ENCODE measurements at regions not wholly inside any gene's neighbourhood (a gene's known extent, or its start where the extent isn't known, plus 50 kb on each side); places are given as distances from the start of the nearest gene placed in this dataset.

DNA sequence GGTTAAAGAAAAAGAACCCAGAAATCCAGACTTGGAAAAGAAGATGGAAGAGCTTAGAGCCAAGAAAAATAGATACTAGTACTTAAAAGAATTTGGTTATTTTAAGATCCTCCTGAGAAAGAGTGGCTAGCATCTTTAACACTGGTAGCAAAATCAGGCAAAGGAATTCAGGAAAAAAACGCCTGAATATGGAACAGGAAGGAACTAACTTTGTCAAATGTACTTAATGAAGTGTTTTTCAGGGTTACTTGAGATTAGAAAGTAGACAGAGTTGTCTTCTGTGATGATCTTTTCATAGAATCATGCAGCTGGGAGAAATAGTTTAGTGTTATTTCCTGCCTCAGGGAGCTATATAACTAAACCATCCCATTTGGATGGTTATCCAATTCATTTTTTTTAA, 50.8 kb upstream of the SASH1 start:
- POLR2A ChIA-PET (ENCODE audit: partially characterized antibody), result interaction anchor here (0.5 to 1.2 kb wide), 3 partner anchors 7 to 67 kb away, joined by 3 to 4 read pairs (median 3); no protein-coding TSS in a partner anchor
- no peaks in the 10 kb centered on the region; a peak in 1 of 7 replicates for H3K4me1 ChIP-seq (replicated peaks in 1 of 4; ENCODE audit: control insufficient read depth in 3 of 4, insufficient read depth in 4 of 4, low read length in 3 of 4)
- H3K14ac ChIP-seq (ENCODE audit: insufficient read length), result no peak overlapping the region
- no peak overlapping the region for H2BK20ac ChIP-seq (ENCODE audit: low read length)
- H3K79me1 ChIP-seq (ENCODE audit: low read depth, low read length), result no peaks in the 10 kb centered on the region
- H3K27me3 ChIP-seq (replicated peaks in 1 of 4; ENCODE audit: control insufficient read depth in 3 of 4, extremely low read depth in 1 of 4, insufficient read depth in 3 of 4, low read length in 3 of 4), result no peaks in the 10 kb centered on the region
- no peak overlapping the region for H3K56ac ChIP-seq (replicated peaks; ENCODE audit: insufficient read length, low read depth, low read length)
- H2AK5ac ChIP-seq (ENCODE audit: low read depth, low read length), result no peak overlapping the region
- no peaks in the 10 kb centered on the region for H3K23me2 ChIP-seq (ENCODE audit: low read depth, low read length)
- H4K20me1 ChIP-seq (replicated peaks in 1 of 2; ENCODE audit: control insufficient read depth in 1 of 2, insufficient read depth in 2 of 2, low read length in 2 of 2), result no peaks in the 10 kb centered on the region
- no peak overlapping the region for H4K5ac ChIP-seq (ENCODE audit: insufficient read length, low read depth, low read length)
- H4K8ac ChIP-seq (ENCODE audit: extremely low read depth, insufficient read depth, low read length), result no peak overlapping the region
- no peak overlapping the region for H3K4me3 ChIP-seq (ENCODE audit: extremely low read depth in 1 of 4, insufficient read depth in 2 of 4, low read depth in 3 of 4, low read length in 4 of 4)
- H3K79me2 ChIP-seq (ENCODE audit: control insufficient read depth in 1 of 2, insufficient read depth in 2 of 2, low read length in 2 of 2), result no peaks in the 10 kb centered on the region
- H3K4ac ChIP-seq (replicated peaks; ENCODE audit: insufficient read length, low read depth, low read length), result no peak overlapping the region
- no peak for DNase-seq (ENCODE audit: low read depth in 1 of 2, low spot score in 2 of 2)
- FAIRE-seq, result no peak
- H3K27ac ChIP-seq (ENCODE audit: low read depth, low read length), result no peak overlapping the region
- no peaks in the 10 kb centered on the region for H3K36me3 ChIP-seq (ENCODE audit: control insufficient read depth in 2 of 4, insufficient read depth in 4 of 4, low read length in 3 of 4)
- no peak overlapping the region for H3K23ac ChIP-seq (ENCODE audit: insufficient read length)
- no peak overlapping the region for H2AFZ ChIP-seq (ENCODE audit: low read length)
- no peak overlapping the region for H4K91ac ChIP-seq (replicated peaks; ENCODE audit: insufficient read length, low read length)
- no peak overlapping the region for H3K9ac ChIP-seq (replicated peaks in 1 of 4; ENCODE audit: extremely low read depth in 1 of 4, low read depth in 3 of 4, low read length in 3 of 4)
- CTCF ChIA-PET (ENCODE audit: partially characterized antibody), result interaction anchor here (0.6 to 0.7 kb wide), 2 partner anchors 172 to 877 kb away, joined by 3 read pairs; no protein-coding TSS in a partner anchor
- no peak for TF ChIP-seq SRF (IDR thresholded peaks at IDR 0.05; ENCODE audit: low read depth, low read length)
- no peak for TF ChIP-seq NANOG (IDR thresholded peaks at IDR 0.05; ENCODE audit: insufficient read depth, low read depth, low read length, poor library complexity, severe bottlenecking)
- TF ChIP-seq, protein P1, sequence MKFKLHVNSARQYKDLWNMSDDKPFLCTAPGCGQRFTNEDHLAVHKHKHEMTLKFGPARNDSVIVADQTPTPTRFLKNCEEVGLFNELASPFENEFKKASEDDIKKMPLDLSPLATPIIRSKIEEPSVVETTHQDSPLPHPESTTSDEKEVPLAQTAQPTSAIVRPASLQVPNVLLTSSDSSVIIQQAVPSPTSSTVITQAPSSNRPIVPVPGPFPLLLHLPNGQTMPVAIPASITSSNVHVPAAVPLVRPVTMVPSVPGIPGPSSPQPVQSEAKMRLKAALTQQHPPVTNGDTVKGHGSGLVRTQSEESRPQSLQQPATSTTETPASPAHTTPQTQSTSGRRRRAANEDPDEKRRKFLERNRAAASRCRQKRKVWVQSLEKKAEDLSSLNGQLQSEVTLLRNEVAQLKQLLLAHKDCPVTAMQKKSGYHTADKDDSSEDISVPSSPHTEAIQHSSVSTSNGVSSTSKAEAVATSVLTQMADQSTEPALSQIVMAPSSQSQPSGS (IDR thresholded peaks at IDR 0.05; ENCODE audit: low read length), result no peak
- H2BK12ac ChIP-seq (ENCODE audit: low read depth, low read length), result no peak overlapping the region
- WGBS, 2 experiments (ENCODE audit: extremely low coverage in 1 of 2, insufficient coverage in 1 of 2, insufficient read length in 1 of 2, insufficient replicate concordance in 2 of 2, low coverage in 1 of 2, low lambda C conversion rate in 2 of 2, missing lambda C conversion rate in 1 of 2), result 70% methylated on average over 1 of the region's 1 CpG; no CpG with 5 or more reads in 1 of the 2 experiments
- no peak overlapping the region for H3K18ac ChIP-seq (ENCODE audit: extremely low read depth, low read length)
- no peak overlapping the region for H3K4me2 ChIP-seq (ENCODE audit: insufficient read depth in 1 of 2, low read depth in 2 of 2, low read length in 2 of 2)
- no peak overlapping the region for H2BK15ac ChIP-seq (ENCODE audit: low read length)
- no peak overlapping the region for H2BK120ac ChIP-seq (replicated peaks; ENCODE audit: low read depth, low read length)
- no peaks in the 10 kb centered on the region for H3K9me3 ChIP-seq (ENCODE audit: insufficient read depth in 2 of 2, low read depth in 1 of 2, low read length in 1 of 2)
- no peak overlapping the region for H2BK5ac ChIP-seq (ENCODE audit: low read depth, low read length)

All from H1 (cell line).